ENCODE measurements at regions not wholly inside any gene's neighbourhood (a gene's known extent, or its start where the extent isn't known, plus 50 kb on each side); places are given as distances from the start of the nearest gene placed in this dataset.

GRCh38 chr6:112439432-112439831 lies 92.3 kb downstream of the RFPL4B start:
- TF ChIP-seq CTCF (IDR thresholded peaks at IDR 0.05), result no peak
- no peak for TF ChIP-seq POLR2A (IDR thresholded peaks at IDR 0.05)
